ENCODE measurements at regions not wholly inside any gene's neighbourhood (a gene's known extent, or its start where the extent isn't known, plus 50 kb on each side); places are given as distances from the start of the nearest gene placed in this dataset.

DNA sequence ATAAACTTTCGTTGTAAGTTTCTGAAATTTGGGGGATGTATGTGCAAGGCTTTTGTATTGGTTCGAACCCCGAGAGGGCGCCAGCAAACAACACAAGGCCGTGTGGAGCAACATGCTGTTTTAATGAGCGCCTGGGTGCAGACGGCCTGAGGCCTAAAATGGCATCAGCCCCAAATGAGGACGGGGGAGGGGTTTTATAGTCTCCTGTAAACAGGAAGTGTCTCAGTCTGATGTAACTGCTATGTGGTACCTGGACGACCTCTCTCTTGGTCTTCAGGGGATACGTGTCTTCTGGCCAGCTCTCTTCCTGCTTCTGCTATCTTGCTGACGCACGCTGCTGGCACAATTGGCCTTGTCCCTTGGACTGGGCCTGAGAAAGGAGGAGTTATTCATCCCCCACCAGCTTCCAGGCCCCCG lies 1348.0 kb downstream of the ADGRL3 start:
- TF ChIP-seq NANOG (IDR thresholded peaks at IDR 0.05; ENCODE audit: borderline replicate concordance): no peak
- TF ChIP-seq, protein P1, sequence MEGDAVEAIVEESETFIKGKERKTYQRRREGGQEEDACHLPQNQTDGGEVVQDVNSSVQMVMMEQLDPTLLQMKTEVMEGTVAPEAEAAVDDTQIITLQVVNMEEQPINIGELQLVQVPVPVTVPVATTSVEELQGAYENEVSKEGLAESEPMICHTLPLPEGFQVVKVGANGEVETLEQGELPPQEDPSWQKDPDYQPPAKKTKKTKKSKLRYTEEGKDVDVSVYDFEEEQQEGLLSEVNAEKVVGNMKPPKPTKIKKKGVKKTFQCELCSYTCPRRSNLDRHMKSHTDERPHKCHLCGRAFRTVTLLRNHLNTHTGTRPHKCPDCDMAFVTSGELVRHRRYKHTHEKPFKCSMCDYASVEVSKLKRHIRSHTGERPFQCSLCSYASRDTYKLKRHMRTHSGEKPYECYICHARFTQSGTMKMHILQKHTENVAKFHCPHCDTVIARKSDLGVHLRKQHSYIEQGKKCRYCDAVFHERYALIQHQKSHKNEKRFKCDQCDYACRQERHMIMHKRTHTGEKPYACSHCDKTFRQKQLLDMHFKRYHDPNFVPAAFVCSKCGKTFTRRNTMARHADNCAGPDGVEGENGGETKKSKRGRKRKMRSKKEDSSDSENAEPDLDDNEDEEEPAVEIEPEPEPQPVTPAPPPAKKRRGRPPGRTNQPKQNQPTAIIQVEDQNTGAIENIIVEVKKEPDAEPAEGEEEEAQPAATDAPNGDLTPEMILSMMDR (conservative IDR thresholded peaks at IDR 0.05; ENCODE audit: low read depth in 2 of 2): peak; percentile 50 to 63
- no peak for TF ChIP-seq EZH2 (IDR thresholded peaks at IDR 0.05; ENCODE audit: low read depth, unreplicated experiment)
- TF ChIP-seq, protein P2, sequence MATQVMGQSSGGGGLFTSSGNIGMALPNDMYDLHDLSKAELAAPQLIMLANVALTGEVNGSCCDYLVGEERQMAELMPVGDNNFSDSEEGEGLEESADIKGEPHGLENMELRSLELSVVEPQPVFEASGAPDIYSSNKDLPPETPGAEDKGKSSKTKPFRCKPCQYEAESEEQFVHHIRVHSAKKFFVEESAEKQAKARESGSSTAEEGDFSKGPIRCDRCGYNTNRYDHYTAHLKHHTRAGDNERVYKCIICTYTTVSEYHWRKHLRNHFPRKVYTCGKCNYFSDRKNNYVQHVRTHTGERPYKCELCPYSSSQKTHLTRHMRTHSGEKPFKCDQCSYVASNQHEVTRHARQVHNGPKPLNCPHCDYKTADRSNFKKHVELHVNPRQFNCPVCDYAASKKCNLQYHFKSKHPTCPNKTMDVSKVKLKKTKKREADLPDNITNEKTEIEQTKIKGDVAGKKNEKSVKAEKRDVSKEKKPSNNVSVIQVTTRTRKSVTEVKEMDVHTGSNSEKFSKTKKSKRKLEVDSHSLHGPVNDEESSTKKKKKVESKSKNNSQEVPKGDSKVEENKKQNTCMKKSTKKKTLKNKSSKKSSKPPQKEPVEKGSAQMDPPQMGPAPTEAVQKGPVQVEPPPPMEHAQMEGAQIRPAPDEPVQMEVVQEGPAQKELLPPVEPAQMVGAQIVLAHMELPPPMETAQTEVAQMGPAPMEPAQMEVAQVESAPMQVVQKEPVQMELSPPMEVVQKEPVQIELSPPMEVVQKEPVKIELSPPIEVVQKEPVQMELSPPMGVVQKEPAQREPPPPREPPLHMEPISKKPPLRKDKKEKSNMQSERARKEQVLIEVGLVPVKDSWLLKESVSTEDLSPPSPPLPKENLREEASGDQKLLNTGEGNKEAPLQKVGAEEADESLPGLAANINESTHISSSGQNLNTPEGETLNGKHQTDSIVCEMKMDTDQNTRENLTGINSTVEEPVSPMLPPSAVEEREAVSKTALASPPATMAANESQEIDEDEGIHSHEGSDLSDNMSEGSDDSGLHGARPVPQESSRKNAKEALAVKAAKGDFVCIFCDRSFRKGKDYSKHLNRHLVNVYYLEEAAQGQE (IDR thresholded peaks at IDR 0.05; ENCODE audit: unreplicated experiment): no peak
- TF ChIP-seq EZH2phosphoT487 (IDR thresholded peaks at IDR 0.05; ENCODE audit: unreplicated experiment): no peak
- TF ChIP-seq POLR2AphosphoS5 (IDR thresholded peaks at IDR 0.05; ENCODE audit: low read depth): no peak
